GM18498 (cell line): ENCODE measurements at regions not wholly inside any gene's neighbourhood (a gene's known extent, or its start where the extent isn't known, plus 50 kb on each side); places are given as distances from the start of the nearest gene placed in this dataset.
"Not testable (repeated sequence)": the region's sequence is repeated elsewhere in the genome, so short reads cannot be mapped to it uniquely, and the experiment has no call there.

Experiments
- ATAC-seq: cut with Tn5 transposase; IDR thresholded peaks from one replicate; pipeline ENCODE4 v1.9.1; 2021; ENCODE audit warnings: mild to moderate bottlenecking, moderate library complexity; ENCODE audit not compliant: unreplicated experiment

DNA sequence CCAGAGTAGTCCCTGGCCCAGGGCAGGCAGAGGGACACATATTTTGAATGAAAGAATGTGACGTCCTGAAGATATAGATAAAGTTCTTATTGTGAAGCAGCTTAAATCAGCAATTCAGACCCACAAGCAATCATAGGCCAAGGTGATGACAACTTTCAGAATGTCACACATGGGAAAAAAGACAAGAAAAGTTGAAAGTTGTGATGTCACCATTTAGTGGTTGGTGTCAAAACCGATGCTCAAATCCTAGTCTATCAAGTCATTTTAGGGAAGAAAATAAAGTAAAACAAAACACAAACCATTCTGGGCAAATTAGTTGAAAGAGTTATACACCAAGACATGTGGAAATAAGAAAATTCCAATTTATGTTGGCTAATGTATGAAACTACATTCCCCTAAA, 710.8 kb downstream of the DOK5 start:
- no peak for ATAC-seq

GRCh38 chr20:55175081-55175480, 699.7 kb downstream of the DOK5 start:
- no peak for ATAC-seq

- no peak for ATAC-seq
Observed at GRCh38 chr20:55174635-55175034, 699.2 kb downstream of the DOK5 start.

- no peak for ATAC-seq
Observed at GRCh38 chr20:55174172-55174571, 698.8 kb downstream of the DOK5 start.

DNA sequence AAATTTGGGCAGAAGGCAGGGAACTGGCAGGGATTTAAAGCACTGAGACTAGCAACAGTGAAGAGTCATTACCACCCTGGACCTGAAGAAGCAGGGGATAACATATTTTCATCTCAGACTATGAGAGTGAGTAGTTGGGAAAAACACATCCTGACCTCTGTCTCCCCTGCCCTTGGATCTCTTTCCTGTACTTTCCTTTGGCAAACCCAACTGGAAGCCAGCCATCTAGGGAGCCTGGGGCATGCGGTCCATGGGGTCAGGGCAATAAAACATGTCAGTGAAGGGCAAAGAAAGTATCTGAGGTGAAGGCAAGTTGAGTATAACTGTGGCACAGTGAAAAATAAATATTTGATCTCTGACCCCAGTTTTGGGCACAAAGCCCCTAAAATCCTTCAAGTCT, 698.2 kb downstream of the DOK5 start:
- no peak for ATAC-seq

GRCh38 chr20:55172310-55173002, 697.1 kb downstream of the DOK5 start:
- no peak for ATAC-seq

GRCh38 chr20:55166063-55166462, 690.7 kb downstream of the DOK5 start:
- no peak for ATAC-seq

DNA sequence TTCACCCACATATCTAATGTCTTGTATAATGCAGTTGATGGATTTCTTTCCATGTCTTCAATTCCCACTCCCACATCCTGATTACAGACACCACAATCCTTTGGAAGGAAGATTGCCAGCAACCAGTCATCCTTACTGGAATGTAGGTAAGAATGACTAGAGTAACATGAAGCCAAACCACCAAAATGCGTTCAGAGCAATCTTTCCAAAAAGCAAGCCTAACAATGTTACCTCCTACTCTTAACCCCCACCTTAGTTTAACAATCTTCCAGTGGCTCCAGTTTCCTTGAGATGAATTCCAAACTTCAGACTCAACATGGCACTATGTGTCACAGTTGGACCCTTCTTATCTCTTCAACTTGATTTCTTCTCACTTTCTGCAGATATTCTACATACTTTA, 685.6 kb downstream of the DOK5 start:
- ATAC-seq = no peak

GRCh38 chr20:55160037-55160436, 684.6 kb downstream of the DOK5 start:
- no peak for ATAC-seq

GRCh38 chr20:55159230-55159629, 683.8 kb downstream of the DOK5 start:
- no peak for ATAC-seq

DNA sequence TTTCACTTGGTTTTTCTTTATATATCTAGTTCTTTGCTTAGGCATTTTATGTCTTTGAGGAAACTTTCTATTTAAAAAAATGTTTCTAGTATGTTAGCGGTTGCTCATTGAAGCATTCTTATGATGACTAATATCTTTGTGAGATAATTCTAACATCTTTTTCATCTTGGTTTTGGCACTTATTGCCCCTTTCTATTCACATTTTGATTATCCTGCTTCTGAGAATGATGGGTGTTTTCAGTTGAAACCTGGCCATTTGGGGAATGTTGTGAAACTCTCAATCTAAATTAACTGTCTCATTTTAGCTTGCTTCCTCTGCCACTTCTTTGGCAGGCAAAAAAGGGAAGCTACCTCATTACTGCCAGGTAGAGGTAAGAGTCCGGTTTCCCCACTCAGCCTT, 683.1 kb downstream of the DOK5 start:
- no peak for ATAC-seq

- ATAC-seq = no peak
Observed at GRCh38 chr20:55155360-55155759, 680.0 kb downstream of the DOK5 start.

DNA sequence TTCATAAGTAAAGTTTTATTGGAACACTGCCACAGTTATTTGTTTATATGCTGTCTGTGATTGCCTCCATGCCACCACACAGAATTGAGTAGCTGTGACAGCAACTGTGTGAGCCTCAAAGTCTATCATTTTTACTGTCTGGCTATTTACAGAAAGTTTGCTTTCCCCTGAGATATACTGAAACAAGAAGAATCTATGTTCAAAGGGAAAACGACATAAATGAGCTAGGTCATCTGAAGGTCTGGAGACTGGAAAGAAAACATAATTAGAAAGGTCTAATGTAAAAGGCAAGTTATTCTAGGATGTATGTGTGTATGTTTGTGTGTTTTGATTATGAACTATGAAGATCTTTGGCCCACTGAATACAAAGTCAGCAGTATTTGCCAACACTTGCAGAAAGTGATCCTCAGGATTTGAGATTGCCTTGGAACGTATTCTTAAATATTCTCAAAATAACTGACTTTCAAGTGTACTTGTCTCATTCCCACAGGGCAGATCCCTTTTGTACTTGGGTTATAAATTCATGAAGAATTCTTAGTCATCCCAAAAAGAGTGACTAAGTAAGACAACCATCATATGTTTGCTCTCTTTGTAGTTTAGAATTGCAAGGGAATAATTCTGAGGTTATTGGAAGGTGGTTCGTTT, 677.7 kb downstream of the DOK5 start:
- no peak for ATAC-seq

GRCh38 chr20:55151171-55151570, 675.8 kb downstream of the DOK5 start:
- ATAC-seq = no peak

- no peak for ATAC-seq
Observed at GRCh38 chr20:55143601-55144000, 668.2 kb downstream of the DOK5 start.

- no peak for ATAC-seq
Observed at GRCh38 chr20:55142932-55143331, 667.5 kb downstream of the DOK5 start.

DNA sequence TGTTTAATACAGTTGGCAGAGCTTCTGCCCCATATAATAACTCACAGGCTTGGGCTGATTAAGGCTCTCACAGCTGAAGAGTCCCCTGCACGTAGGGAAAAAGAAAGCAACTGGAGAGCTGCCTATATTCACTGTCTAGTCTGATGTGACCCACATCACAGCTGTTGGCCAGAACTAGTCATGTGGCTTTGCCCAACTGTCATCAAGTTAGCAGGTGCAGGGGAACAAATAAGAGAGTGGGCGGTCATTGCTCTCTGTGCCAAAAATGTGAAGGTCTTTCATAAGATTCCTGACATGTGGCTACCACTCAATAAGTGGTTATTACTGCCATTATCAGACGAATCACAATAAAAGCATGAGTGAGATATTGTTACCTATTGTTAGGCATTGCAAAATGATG, 665.2 kb downstream of the DOK5 start:
- ATAC-seq = peak; percentile 52

GRCh38 chr20:55139173-55139765, 663.9 kb downstream of the DOK5 start:
- ATAC-seq = no peak

DNA sequence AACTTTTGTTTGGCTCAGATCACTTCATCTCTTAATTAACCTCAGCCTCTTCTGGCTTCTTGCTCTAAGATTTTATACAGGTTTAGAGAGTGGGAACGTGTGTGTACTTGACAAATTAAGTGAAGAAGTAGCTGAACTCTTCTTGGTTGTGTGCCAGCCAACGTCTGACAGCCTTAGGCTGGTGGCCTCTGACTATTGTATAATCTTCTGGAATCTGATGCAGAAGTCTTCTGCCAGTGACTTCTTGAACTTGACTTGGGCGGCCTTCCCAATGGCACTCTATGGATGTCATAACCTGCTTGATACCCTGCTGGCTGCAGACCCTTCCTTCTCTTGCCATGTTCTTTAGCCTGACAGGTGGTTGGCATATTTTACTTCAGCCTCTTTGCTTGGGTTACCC, 660.5 kb downstream of the DOK5 start:
- ATAC-seq = no peak

DNA sequence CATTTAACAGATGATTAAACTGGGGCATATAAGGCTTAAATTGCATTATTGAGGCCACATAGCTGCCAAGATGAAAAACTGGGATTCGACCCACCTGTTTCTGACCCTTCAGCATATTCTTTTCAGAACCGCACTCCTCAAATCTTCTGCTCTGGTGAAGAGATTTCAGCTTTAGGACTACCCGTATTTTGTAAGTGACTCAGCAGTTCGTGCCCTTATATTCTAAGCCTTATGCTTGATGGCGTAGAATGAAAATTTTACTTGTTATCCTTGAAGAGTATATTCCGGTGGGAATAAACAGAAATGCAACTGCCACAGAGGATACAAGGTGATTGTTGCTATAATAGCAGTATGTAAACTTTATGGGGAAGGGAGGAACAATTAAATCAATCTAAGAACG, 657.1 kb downstream of the DOK5 start:
- ATAC-seq = no peak

DNA sequence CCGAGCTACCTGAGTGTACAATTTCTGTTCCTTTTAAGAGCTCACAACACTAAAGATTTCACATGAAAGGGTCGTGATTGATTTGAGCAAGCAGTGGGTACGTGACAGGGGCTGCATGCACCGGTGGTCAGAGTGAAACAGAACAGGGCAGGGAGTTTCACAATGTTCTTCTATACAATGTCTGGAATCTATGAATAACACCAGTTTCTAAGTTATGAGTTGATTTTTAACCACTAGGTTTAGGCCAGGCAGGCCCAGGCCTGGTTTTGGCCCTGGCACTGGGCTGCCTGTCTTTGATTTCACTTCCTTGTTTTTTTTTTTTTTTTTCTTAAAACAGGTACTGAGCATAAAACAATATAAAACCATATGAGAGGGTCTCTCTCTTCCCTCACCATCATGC, 642.2 kb downstream of the DOK5 start:
- not testable (repeated sequence) for ATAC-seq

DNA sequence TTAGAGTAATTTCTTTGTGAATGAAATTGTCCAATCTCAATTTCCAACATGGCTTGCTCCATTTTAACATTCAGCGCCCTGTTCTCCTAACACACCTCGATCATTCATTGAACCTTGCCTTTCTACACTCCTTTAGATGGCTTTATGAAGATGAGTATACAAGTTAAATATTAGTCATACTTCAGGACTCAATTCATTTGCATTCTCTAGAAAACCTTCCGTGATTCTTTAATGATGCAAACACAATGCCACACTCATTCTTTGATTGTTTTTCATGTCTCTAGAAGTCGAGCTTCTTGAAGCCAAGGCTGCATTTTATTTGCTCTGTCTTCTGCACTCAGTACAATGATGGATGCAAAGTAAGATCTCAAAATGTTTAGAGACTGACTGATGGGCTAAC, 641.2 kb downstream of the DOK5 start:
- ATAC-seq = no peak
